Nephron (organoid): ENCODE measurements at regions not wholly inside any gene's neighbourhood (a gene's known extent, or its start where the extent isn't known, plus 50 kb on each side); places are given as distances from the start of the nearest gene placed in this dataset.
"Not testable (repeated sequence)": the region's sequence is repeated elsewhere in the genome, so short reads cannot be mapped to it uniquely, and the experiment has no call there.

Experiments
- H3K27ac Mint-ChIP-seq, 3 experiments: 2 replicates each; pipeline ENCODE4 v1.8.0; 2020; ENCODE audit warnings: mixed read lengths in 3 of 3, mild to moderate bottlenecking in 2 of 3, moderate library complexity in 1 of 3
- H3K27me3 Mint-ChIP-seq: 2 replicates; pipeline ENCODE4 v1.8.0; 2021; ENCODE audit warnings: low read depth, mild to moderate bottlenecking, moderate library complexity, mixed read lengths
- H3K36me3 Mint-ChIP-seq: 2 replicates; pipeline ENCODE4 v1.8.0; 2020; ENCODE audit warnings: low read depth, mixed read lengths
- H3K4me1 Mint-ChIP-seq: 2 replicates; pipeline ENCODE4 v1.8.0; 2020; ENCODE audit warnings: mixed read lengths
- H3K4me3 Mint-ChIP-seq, 3 experiments: 2 replicates each; pipeline ENCODE4 v1.8.0; 2020; ENCODE audit warnings: mild to moderate bottlenecking in 3 of 3, mixed read lengths in 3 of 3, moderate library complexity in 2 of 3
- H3K9me3 Mint-ChIP-seq: 2 replicates; pipeline ENCODE4 v1.8.0; 2020; ENCODE audit warnings: mixed read lengths
- CTCF ChIP-seq, 3 experiments: fragments of 200-600 bp; sonication (generic); IDR thresholded peaks; one replicate each; pipeline ENCODE4 v1.5.0; 2021; ENCODE audit warnings: antibody characterized with exemption in 3 of 3; ENCODE audit not compliant: unreplicated experiment in 3 of 3

- H3K9me3 Mint-ChIP-seq, H3K4me3 Mint-ChIP-seq, H3K27me3 Mint-ChIP-seq, H3K4me1 Mint-ChIP-seq, H3K36me3 Mint-ChIP-seq, H3K27ac Mint-ChIP-seq: not testable (repeated sequence)
Observed at GRCh38 chr2:87469180-87470151, 278.4 kb upstream of the PLGLB2 start.

- not testable (repeated sequence) for H3K36me3 Mint-ChIP-seq, H3K27me3 Mint-ChIP-seq, H3K4me1 Mint-ChIP-seq, H3K4me3 Mint-ChIP-seq, H3K27ac Mint-ChIP-seq, H3K9me3 Mint-ChIP-seq
Observed at GRCh38 chr2:87470381-87471380, 277.2 kb upstream of the PLGLB2 start.

- not testable (repeated sequence) for H3K36me3 Mint-ChIP-seq, H3K27ac Mint-ChIP-seq, H3K27me3 Mint-ChIP-seq, H3K9me3 Mint-ChIP-seq, H3K4me3 Mint-ChIP-seq, H3K4me1 Mint-ChIP-seq
- peak in 1 of 3 experiments; percentile 11 for TF ChIP-seq CTCF (IDR thresholded peaks at IDR 0.05; ENCODE audit: unreplicated experiment in 3 of 3)
Observed at GRCh38 chr2:87471478-87471877, 276.4 kb upstream of the PLGLB2 start.

- peak overlapping the region in 2 of 3 experiments; percentile 15 to 73 for H3K27ac Mint-ChIP-seq
- TF ChIP-seq CTCF (IDR thresholded peaks at IDR 0.05; ENCODE audit: unreplicated experiment in 3 of 3) = peak in 1 of 3 experiments; percentile 34
- not testable (repeated sequence) for H3K4me1 Mint-ChIP-seq, H3K27me3 Mint-ChIP-seq, H3K4me3 Mint-ChIP-seq, H3K36me3 Mint-ChIP-seq, H3K9me3 Mint-ChIP-seq
Observed at GRCh38 chr2:87476223-87476872, 271.5 kb upstream of the PLGLB2 start.

- H3K4me3 Mint-ChIP-seq, H3K27me3 Mint-ChIP-seq, H3K36me3 Mint-ChIP-seq, H3K27ac Mint-ChIP-seq, H3K4me1 Mint-ChIP-seq, H3K9me3 Mint-ChIP-seq: not testable (repeated sequence)
Observed at GRCh38 chr2:87476936-87477335, 271.0 kb upstream of the PLGLB2 start.

GRCh38 chr2:87477669-87478428 lies 270.0 kb upstream of the PLGLB2 start:
- H3K27ac Mint-ChIP-seq = peak overlapping the region in 1 of 3 experiments; percentile 31
- not testable (repeated sequence) for H3K9me3 Mint-ChIP-seq, H3K4me3 Mint-ChIP-seq, H3K36me3 Mint-ChIP-seq, H3K27me3 Mint-ChIP-seq
- peaks cover 12% of the 10 kb centered on the region for H3K4me1 Mint-ChIP-seq

- H3K9me3 Mint-ChIP-seq, H3K27me3 Mint-ChIP-seq, H3K36me3 Mint-ChIP-seq, H3K4me3 Mint-ChIP-seq, H3K27ac Mint-ChIP-seq: not testable (repeated sequence)
- peaks cover 12% of the 10 kb centered on the region for H3K4me1 Mint-ChIP-seq
Observed at GRCh38 chr2:87478911-87479310, 269.0 kb upstream of the PLGLB2 start.

- not testable (repeated sequence) for H3K27me3 Mint-ChIP-seq, H3K27ac Mint-ChIP-seq, H3K36me3 Mint-ChIP-seq, H3K4me1 Mint-ChIP-seq, H3K9me3 Mint-ChIP-seq, H3K4me3 Mint-ChIP-seq
Observed at GRCh38 chr2:87483093-87483680, 264.7 kb upstream of the PLGLB2 start.

- not testable (repeated sequence) for H3K27me3 Mint-ChIP-seq, H3K36me3 Mint-ChIP-seq, H3K9me3 Mint-ChIP-seq, H3K4me1 Mint-ChIP-seq, H3K4me3 Mint-ChIP-seq, H3K27ac Mint-ChIP-seq
Observed at GRCh38 chr2:87484363-87484762, 263.5 kb upstream of the PLGLB2 start.

GRCh38 chr2:87485455-87485854 lies 262.4 kb upstream of the PLGLB2 start:
- not testable (repeated sequence) for H3K36me3 Mint-ChIP-seq, H3K4me1 Mint-ChIP-seq, H3K27me3 Mint-ChIP-seq, H3K9me3 Mint-ChIP-seq, H3K4me3 Mint-ChIP-seq
- H3K27ac Mint-ChIP-seq = peak overlapping the region in 1 of 3 experiments; percentile 41

GRCh38 chr2:87485884-87486283 lies 262.0 kb upstream of the PLGLB2 start:
- H3K4me1 Mint-ChIP-seq, H3K4me3 Mint-ChIP-seq, H3K9me3 Mint-ChIP-seq, H3K27me3 Mint-ChIP-seq, H3K27ac Mint-ChIP-seq, H3K36me3 Mint-ChIP-seq: not testable (repeated sequence)
